A204.1 (cell line): ENCODE measurements at regions not wholly inside any gene's neighbourhood (a gene's known extent, or its start where the extent isn't known, plus 50 kb on each side); places are given as distances from the start of the nearest gene placed in this dataset.

Source experiments
- FAIRE-seq: peaks from 2 replicates; lab custom pipeline; 2012; peaks lifted over from hg19 to GRCh38; lab: Jason Lieb, UNC

- no peak for FAIRE-seq
Measured at GRCh38 chr2:176388861-176389260, 119.6 kb downstream of the MTX2 start.

DNA sequence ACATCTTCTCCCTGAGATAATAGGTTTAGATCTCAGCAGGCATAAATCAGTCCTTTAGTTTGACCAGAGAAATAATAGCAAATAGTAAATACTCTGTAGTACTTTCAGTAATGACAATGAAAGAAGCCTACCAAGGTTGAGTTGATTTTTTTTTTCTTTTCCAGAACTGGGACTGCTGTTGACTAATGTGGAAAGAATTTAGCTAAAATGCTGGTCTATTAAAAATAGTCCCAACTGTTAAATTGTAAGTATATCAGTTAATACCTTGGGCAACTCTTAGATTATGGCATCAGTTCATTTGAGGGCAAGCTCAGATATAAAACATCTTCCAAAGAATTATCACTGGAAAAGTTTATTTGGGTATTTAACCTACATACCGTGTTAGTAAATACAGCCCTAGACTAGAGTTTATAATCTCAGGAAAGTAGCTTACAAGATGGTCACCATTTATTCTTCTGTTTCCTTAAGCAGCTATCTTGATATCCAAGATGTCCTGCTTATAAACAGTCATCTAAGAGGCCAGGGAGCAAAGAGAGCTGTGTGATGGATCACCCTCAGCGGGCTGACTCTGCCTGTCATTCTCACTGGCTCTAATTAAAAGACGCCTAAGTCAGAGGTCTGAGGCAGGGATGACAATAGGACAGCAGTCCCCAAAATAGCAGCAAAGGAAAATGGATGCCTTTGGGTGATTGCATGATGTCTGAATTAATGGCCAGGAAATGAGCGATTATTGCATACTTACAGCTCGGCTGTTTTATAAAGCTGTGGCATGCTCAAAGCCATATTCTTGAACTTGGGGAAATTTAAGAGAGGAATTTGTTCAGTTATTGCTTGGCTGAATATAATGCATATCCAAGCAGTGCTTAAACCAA is 121.3 kb downstream of the MTX2 start:
- FAIRE-seq = no peak

DNA sequence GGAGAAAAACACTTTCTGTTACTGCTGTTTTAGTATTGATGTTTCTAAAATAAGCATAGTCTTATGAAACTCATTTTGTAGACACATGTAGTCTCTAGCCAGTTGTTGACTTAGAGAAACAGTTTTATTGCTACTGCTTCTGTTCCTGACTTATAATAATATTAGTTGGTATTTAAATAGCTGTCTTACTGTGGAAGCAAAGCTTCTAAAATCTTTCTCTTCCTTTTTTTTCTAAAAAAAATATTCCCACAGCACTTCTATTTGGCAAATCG is 121.8 kb downstream of the MTX2 start:
- FAIRE-seq = no peak

- no peak for FAIRE-seq
Measured at GRCh38 chr2:176392249-176392648, 123.0 kb downstream of the MTX2 start.

DNA sequence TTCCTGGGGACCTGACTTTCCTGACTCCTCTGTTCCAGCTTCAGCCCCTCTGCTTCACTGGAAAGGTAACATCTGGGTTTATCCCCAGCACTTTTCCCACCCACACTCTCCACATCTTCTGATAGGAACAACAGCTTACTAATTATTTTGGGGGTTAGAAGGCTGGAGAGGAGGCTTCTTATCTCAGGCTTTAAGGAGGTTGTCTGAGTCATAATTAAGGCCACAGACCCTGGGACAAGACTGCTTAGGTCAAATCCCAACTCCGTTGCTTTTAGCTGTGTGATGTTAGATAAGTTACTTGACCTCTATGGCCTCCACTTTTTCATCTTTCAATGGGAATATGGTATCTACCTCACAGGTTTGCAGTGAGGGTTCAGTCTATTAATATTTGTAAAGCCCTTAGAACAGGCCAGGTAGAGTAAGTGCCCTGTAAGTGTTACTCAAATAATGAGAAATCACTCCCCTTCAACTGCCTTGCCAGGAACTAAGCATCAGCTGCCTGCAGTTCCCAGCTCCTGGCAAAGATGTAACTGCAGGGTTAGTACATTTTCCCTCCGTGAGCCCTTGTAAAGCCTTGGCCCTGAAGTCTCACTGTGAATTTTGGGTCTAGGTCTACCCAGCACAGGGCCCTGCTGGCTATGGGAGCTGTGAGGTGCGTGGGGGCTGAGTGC is 123.6 kb downstream of the MTX2 start:
- no peak for FAIRE-seq

- no peak for FAIRE-seq
Measured at GRCh38 chr2:176395273-176395854, 126.1 kb downstream of the MTX2 start.

DNA sequence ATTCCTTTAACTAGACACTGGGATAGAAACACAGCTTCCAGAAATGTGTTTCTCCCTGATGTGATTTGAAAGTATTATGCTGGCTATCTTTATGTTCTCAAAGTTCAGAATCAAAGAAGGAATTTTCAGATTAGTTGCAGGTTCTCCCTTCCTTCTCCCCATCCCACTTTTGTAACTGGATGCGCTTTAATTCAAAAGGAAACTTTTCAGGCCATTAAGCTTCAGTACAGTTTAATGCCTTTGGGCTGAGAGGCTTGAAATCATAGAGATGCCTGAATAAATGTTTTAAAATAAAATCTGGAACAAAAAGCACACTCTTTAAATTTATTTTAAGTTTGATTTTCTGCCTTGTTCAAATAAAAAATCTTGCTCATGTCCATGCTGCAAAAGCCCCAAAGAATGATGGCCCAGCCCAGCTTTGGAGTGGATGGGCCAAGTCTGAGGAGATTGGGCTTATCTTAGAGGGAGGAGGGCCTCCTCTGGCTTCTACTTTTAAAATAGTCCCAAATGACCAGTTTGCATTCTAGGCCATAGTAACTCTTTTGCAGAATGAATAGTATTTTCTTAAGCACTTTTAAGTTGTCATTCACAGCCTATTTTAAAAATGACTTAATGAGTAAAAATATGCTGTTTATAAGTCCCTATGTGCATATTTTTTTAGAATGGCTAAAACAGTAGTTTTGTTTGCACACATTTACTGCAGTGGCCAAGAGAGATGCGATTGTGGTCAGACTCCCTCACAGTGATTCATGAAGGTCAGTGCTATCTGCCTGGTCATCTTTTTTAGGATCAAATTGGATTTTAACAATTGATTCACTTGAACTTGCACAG is 129.2 kb downstream of the MTX2 start:
- FAIRE-seq = no peak

GRCh38 chr2:176399074-176399598 is 129.9 kb downstream of the MTX2 start:
- FAIRE-seq = no peak

- FAIRE-seq = no peak
Measured at GRCh38 chr2:176405477-176405876, 136.2 kb downstream of the MTX2 start.

DNA sequence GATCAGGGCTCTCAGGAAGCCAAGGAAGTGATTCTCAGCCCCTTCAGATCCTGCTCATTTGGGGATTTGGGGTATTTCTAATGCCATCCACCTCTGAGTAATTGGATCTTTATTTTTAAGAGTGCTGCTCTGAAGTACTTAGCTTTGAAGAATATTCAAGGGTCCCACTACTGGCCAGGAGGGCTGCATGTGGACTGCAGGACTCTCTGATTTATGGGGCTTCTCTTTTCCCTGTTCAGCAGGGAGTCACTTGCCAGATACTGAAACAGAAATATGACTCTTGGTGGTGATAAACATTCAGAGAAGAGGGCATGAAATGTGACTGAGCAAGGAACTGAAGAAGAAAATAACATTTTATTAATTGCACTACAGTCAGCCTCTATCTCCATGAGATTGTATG is 138.5 kb downstream of the MTX2 start:
- no peak for FAIRE-seq

DNA sequence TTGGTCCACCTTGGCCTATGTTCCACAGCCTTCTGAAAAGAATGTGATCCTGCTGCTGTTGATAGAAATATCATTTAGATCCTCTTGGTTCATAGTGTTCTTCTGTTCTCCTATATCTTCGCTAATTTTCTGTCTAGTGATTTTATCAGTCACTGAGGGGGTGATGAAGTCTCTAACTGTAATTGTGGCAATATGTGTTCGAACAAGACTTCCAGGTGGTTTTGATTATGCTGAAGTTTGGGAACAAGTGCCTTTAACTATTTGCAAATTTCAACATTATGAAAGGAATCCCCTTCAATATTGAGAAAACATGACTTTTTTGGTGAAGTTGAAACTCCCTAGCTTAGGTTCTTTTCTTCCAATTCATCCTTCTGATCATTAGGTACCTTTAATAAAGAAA is 140.4 kb downstream of the MTX2 start:
- FAIRE-seq = no peak

- FAIRE-seq = no peak
Measured at GRCh38 chr2:176412136-176412535, 142.9 kb downstream of the MTX2 start.

- FAIRE-seq = no peak
Measured at GRCh38 chr2:176413786-176414185, 144.5 kb downstream of the MTX2 start.

DNA sequence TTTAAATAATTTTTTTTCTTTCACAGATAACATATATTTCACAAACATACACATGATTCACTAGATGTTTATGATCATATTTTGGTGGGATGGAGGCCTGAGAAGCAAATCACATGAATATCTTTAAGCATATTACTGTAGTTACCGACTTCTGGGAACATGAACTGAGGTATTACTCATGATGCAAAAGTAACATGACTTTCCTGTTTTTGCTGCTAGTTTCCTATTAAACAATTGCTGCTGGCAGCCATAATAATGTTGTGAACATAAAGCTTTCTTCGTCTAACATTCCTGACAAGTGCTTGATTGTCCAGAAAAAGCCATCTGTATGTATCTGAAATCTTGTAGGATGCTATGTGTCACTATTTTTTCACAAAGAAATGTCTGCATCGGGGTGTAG is 145.4 kb downstream of the MTX2 start:
- no peak for FAIRE-seq

- FAIRE-seq = no peak
Measured at GRCh38 chr2:176415174-176415895, 146.1 kb downstream of the MTX2 start.

DNA sequence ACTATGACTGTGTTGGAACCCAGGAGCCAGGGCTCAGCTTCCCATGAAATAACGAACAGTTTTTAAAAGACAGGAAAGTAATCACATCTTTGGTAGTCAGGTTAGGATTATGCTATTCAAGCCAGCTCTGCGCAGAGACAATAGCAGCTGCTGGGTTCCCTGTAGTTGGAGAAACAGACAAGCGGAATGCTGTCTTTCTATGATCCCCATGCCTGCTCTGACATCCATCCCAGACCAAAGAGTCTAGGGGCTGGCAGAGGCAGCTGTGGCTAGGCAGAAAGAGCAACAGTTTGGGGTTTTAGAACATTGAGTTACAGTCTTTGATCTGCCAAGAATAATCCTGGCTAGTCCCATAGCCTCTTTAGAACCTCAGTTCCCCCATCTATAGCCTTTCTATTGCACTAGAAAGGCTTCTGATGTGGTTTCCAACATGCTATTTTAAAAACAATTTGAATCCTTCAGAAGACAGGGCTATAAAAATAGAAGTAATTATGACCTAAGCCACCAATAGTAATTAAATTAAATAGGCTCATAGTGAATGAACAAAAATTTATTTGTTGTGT is 146.8 kb downstream of the MTX2 start:
- no peak for FAIRE-seq

- FAIRE-seq = no peak
Measured at GRCh38 chr2:176418768-176419167, 149.5 kb downstream of the MTX2 start.

DNA sequence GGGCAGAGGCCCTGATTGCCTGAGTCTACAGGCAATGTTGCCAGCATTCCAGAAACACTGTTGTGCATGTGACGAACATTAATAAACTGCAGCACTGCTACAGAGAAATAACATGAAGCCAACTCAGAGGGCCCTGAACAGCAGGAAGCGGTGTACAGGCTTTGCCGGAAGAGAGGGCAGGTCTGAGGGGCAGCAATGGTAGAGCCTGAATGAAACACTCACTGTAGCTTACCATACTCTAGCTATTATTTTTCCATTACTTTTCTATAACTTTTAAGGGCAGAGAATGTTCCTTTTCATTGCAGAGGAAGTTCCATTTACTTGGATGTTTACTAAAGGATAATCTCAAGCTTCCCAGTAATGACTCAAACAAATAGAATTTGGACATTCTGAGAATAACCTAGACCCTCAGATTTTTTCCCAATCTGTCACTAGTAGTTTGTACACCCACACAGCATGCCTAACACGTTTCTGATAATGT is 150.4 kb downstream of the MTX2 start:
- no peak for FAIRE-seq

DNA sequence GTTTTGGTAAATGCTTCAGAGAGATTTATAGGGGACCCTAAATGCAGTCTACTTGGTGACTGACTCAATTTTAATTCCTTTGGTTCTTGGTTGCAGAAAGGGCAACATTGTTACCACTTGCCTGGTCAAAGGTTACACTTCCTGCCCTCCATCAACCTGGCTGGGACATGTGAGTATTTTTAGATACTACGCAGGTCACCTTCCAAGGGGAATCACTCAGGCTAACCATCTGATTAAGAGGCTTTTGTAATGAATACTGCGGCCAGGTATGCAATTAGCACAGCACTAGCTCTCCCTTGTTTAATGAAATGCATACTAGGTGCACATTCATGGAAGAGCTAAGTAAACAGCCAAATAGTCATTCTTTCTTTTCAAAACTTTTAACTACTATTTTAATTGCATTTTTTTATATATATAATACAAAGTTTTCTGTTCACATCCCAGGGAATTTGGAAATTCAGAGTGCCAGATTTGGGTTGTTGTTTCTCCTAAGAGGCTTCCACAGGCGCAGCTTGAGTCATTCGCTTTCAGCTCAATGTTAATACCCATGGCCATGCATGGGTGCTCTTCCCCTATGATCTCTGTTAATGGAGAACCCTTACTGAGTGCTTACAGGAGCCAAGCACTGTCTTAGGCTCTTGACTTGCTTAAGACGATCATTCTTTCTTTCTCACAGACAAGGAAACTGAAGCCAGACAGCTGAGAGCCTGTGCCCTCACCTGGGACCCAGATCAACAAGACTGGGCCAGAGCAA is 152.2 kb downstream of the MTX2 start:
- FAIRE-seq = no peak

- no peak for FAIRE-seq
Measured at GRCh38 chr2:176423819-176424218, 154.6 kb downstream of the MTX2 start.

- FAIRE-seq = no peak
Measured at GRCh38 chr2:176424746-176425145, 155.5 kb downstream of the MTX2 start.
